ENCODE measurements at regions not wholly inside any gene's neighbourhood (a gene's known extent, or its start where the extent isn't known, plus 50 kb on each side); places are given as distances from the start of the nearest gene placed in this dataset.

GRCh38 chr22:26985931-26986782 is 328.8 kb downstream of the MIAT start:
- Histone ChIP-seq H2BK120ac (ENCODE audit: low read depth, low read length, poor library complexity, severe bottlenecking) (no peak overlapping the region), H3K79me1 (ENCODE audit: insufficient read depth, low read depth, low read length, poor library complexity, severe bottlenecking) (no peaks in the 10 kb centered on the region), H3K4me2 (ENCODE audit: insufficient read depth, insufficient read length, low read length) (no peak overlapping the region), H3K14ac (ENCODE audit: insufficient read depth, low read length) (no peak overlapping the region), H2BK5ac (ENCODE audit: insufficient read length, low read length) (no peak overlapping the region), H3K4me1 (ENCODE audit: insufficient read depth, low read length) (peaks cover 3% of the 10 kb centered on the region; the same call in 1 of the 2 replicates), H3K18ac (ENCODE audit: insufficient read length, low read depth, low read length) (no peak overlapping the region), H2BK12ac (ENCODE audit: insufficient read length, low read depth, low read length) (no peak overlapping the region), H3K9me3 (ENCODE audit: control insufficient read depth, low read depth, low read length) (no peaks in the 10 kb centered on the region), H3K27me3 (ENCODE audit: insufficient read depth, low read length) (no peaks in the 10 kb centered on the region; the same call in 1 of the 2 replicates), H3K9ac (ENCODE audit: extremely low read depth, insufficient read length, low read length) (no peak overlapping the region), H3K23me2 (ENCODE audit: insufficient read length, low read depth, low read length, poor library complexity, severe bottlenecking) (no peaks in the 10 kb centered on the region), H4K8ac (replicated peaks; ENCODE audit: insufficient read length, low read depth, low read length) (no peak overlapping the region), H3K23ac (ENCODE audit: insufficient read length, low read depth, low read length) (no peak overlapping the region), H2BK15ac (ENCODE audit: low read depth, low read length) (no peak overlapping the region), H3T11ph (ENCODE audit: low read length) (no peak overlapping the region), H4K5ac (ENCODE audit: insufficient read length, low read depth, low read length) (no peak overlapping the region), H2AFZ (ENCODE audit: low read length) (no peak overlapping the region), H4K91ac (ENCODE audit: insufficient read length, low read depth, low read length) (no peak overlapping the region), H3K27ac (ENCODE audit: insufficient read length, low read depth, low read length) (no peak overlapping the region), H2AK5ac (ENCODE audit: insufficient read length, low read length) (no peak overlapping the region), H3K56ac (ENCODE audit: insufficient read length, low read depth, low read length) (no peak overlapping the region), H2BK20ac (ENCODE audit: low read depth, low read length, poor library complexity, severe bottlenecking) (no peak overlapping the region), H3K4ac (ENCODE audit: low read depth, low read length) (no peak overlapping the region), H3K79me2 (ENCODE audit: insufficient read depth, low read length) (no peaks in the 10 kb centered on the region), H4K20me1 (ENCODE audit: control insufficient read depth, insufficient read depth, insufficient read length) (no peaks in the 10 kb centered on the region)
- Mint-ChIP-seq H3K36me3 (ENCODE audit: insufficient read depth in 1 of 3, low read depth in 3 of 3) (no peaks in the 10 kb centered on the region), H3K9me3 (no peaks in the 10 kb centered on the region), H3K27ac (no peak overlapping the region), H3K4me3 (no peak overlapping the region), H3K27me3 (ENCODE audit: low read depth) (peaks cover 29% of the 10 kb centered on the region), H3K4me1 (no peaks in the 10 kb centered on the region; a peak in 1 of 4 replicates)
- DNase-seq, result no peak
- WGBS (ENCODE audit: extremely low coverage, insufficient read length, low lambda C conversion rate), result no CpG with 5 or more reads among the region's 11 CpGs
- TF ChIP-seq CTCF (conservative IDR thresholded peaks at IDR 0.05), result no peak
